SK-N-SH (cell line): ENCODE measurements at regions not wholly inside any gene's neighbourhood (a gene's known extent, or its start where the extent isn't known, plus 50 kb on each side); places are given as distances from the start of the nearest gene placed in this dataset.
A peak's percentile ranks its signal among the peaks of the same experiment; 100 is the strongest.
"Not testable (repeated sequence)": the region's sequence is repeated elsewhere in the genome, so short reads cannot be mapped to it uniquely, and the experiment has no call there.

ENCODE experiments used
- CTCF ChIA-PET: fragments of 300-600, 350-600 bp; formaldehyde crosslinking; extraction: SDS; loops from one replicate; lab custom pipeline; 2021; lab: Yijun Ruan, JAX
- POLR2A ChIA-PET: fragments of 350-600 bp; sonication (Branson Sonifier 250); formaldehyde crosslinking; extraction: SDS; loops from one replicate; lab custom pipeline; 2020; ENCODE audit warnings: antibody characterized with exemption, inconsistent platforms; lab: Yijun Ruan, JAX
- DNase-seq: peaks from one replicate; pipeline ENCODE4 v3.0.0; 2012
- H2AFZ ChIP-seq: fragments of 200-600 bp; sonication (generic); 2 replicates; pipeline ENCODE4 v1.8.1; 2016; ENCODE audit warnings: antibody characterized with exemption, mild to moderate bottlenecking, low read depth
- H3F3A ChIP-seq: fragments of 200-600 bp; sonication (generic); replicated peaks from 2 replicates; pipeline ENCODE3; 2016; ENCODE audit warnings: antibody characterized with exemption, mild to moderate bottlenecking; ENCODE audit not compliant: insufficient read depth
- H3K27ac ChIP-seq, 2 experiments: fragments of 200-500 bp in 1 of 2; fragments of 200-600 bp in 1 of 2; sonication (Bioruptor generic) in 1 of 2; sonication (generic), shearing (Covaris generic) in 1 of 2; 2 replicates each; pipeline versions ENCODE4 v1.5.1 to v1.6.1; 2014 to 2016; ENCODE audit warnings: low read depth in 2 of 2, inconsistent platforms in 1 of 2, low read length in 1 of 2, mild to moderate bottlenecking in 1 of 2, mixed read lengths in 1 of 2
- H3K27me3 ChIP-seq: fragments of 200-600 bp; sonication (generic), shearing (Covaris generic); 2 replicates; pipeline ENCODE4 v1.6.1; 2016; ENCODE audit warnings: mixed run types; ENCODE audit not compliant: insufficient read depth
- H3K36me3 ChIP-seq, 2 experiments: fragments of 200-500 bp in 1 of 2; fragments of 200-600 bp in 1 of 2; sonication (Bioruptor generic) in 1 of 2; sonication (generic) in 1 of 2; replicated peaks in 1 of 2; 2 replicates each; pipeline versions ENCODE3 to v1.5.1; 2014 to 2016; ENCODE audit warnings: low read length in 1 of 2, mild to moderate bottlenecking in 1 of 2; ENCODE audit not compliant: insufficient read depth in 2 of 2, control insufficient read depth in 1 of 2
- H3K4me1 ChIP-seq, 2 experiments: fragments of 200-500 bp in 1 of 2; fragments of 200-600 bp in 1 of 2; sonication (Bioruptor generic) in 1 of 2; sonication (generic), shearing (Covaris generic) in 1 of 2; 2 replicates each; pipeline versions ENCODE4 v1.5.1 to v1.6.1; 2014 to 2016; ENCODE audit warnings: low read depth in 1 of 2, low read length in 1 of 2, mixed run types in 1 of 2; ENCODE audit not compliant: insufficient read depth in 2 of 2, control insufficient read depth in 1 of 2
- H3K4me2 ChIP-seq: fragments of 200-600 bp; sonication (generic), shearing (Covaris generic); 2 replicates; pipeline ENCODE4 v1.6.1; 2017; ENCODE audit warnings: mixed run types
- H3K4me3 ChIP-seq, 2 experiments: fragments of 200-500 bp in 1 of 2; fragments of 200-600 bp in 1 of 2; sonication (Bioruptor generic) in 1 of 2; sonication (generic), shearing (Covaris generic) in 1 of 2; 2 replicates each; pipeline versions ENCODE4 v1.5.1 to v1.8.1; 2014 to 2016; ENCODE audit warnings: low read depth in 2 of 2, inconsistent platforms in 1 of 2, low read length in 1 of 2, mild to moderate bottlenecking in 1 of 2, mixed read lengths in 1 of 2, moderate library complexity in 1 of 2
- H3K79me2 ChIP-seq: fragments of 200-600 bp; sonication (generic); 2 replicates; pipeline ENCODE4 v1.8.1; 2017; ENCODE audit warnings: mild to moderate bottlenecking; ENCODE audit not compliant: insufficient read depth
- H3K9ac ChIP-seq: fragments of 200-600 bp; sonication (generic); 2 replicates; pipeline ENCODE4 v1.6.1; 2017; ENCODE audit warnings: mixed run types
- H3K9me2 ChIP-seq: fragments of 200-600 bp; sonication (generic); 2 replicates; pipeline ENCODE4 v1.6.1; 2017; ENCODE audit warnings: mixed run types
- H3K9me3 ChIP-seq: fragments of 200-600 bp; sonication (generic); 2 replicates; pipeline ENCODE4 v1.6.1; 2017; ENCODE audit warnings: mixed run types, mild to moderate bottlenecking, moderate library complexity
- H4K20me1 ChIP-seq: fragments of 200-600 bp; sonication (generic); 2 replicates; pipeline ENCODE4 v1.6.1; 2017; ENCODE audit warnings: mild to moderate bottlenecking, mixed run types; ENCODE audit not compliant: insufficient read depth
- CHD2 ChIP-seq: fragments of 150-350 bp; IDR thresholded peaks from 2 replicates; pipeline ENCODE4 v1.6.1; 2018; ENCODE audit warnings: low read length; ENCODE audit not compliant: partially characterized antibody
- CTCF ChIP-seq: fragments of 200-600 bp; sonication (generic); IDR thresholded peaks from 2 replicates; pipeline ENCODE4 v1.6.1; 2017; ENCODE audit warnings: antibody characterized with exemption, mild to moderate bottlenecking, moderate library complexity
- EP300 ChIP-seq, 2 experiments: IDR thresholded peaks; 2 replicates each; pipeline versions ENCODE4 v1.4.0 to v1.6.1; 2012; ENCODE audit warnings: borderline replicate concordance in 1 of 2, low read depth in 1 of 2, low read length in 1 of 2
- FOSL2 ChIP-seq: IDR thresholded peaks from 2 replicates; pipeline ENCODE4 v1.4.0; 2012; ENCODE audit warnings: low read depth, mild to moderate bottlenecking, moderate library complexity, borderline replicate concordance
- IRF3 ChIP-seq: fragments of 150-350 bp; IDR thresholded peaks from 2 replicates; pipeline ENCODE4 v1.6.1; 2016; ENCODE audit warnings: mild to moderate bottlenecking, low read depth, low read length
- JUND ChIP-seq: IDR thresholded peaks from 2 replicates; pipeline ENCODE4 v1.4.0; 2012
- MAX ChIP-seq: IDR thresholded peaks from 2 replicates; pipeline ENCODE4 v1.4.0; 2012; ENCODE audit warnings: low read depth
- PBX3 ChIP-seq: IDR thresholded peaks from 2 replicates; pipeline ENCODE4; 2012
- RCOR1 ChIP-seq: fragments of 150-350 bp; IDR thresholded peaks from 2 replicates; pipeline ENCODE4 v1.6.1; 2017; ENCODE audit warnings: antibody characterized with exemption, low read length
- RFX5 ChIP-seq: IDR thresholded peaks from 2 replicates; pipeline ENCODE4 v1.6.1; 2012; ENCODE audit warnings: mild to moderate bottlenecking, improper control_type of control experiment, low read length
- RXRA ChIP-seq: IDR thresholded peaks from 2 replicates; pipeline ENCODE4 v1.4.0; 2012; ENCODE audit warnings: low read depth, mild to moderate bottlenecking, borderline replicate concordance
- TAF1 ChIP-seq: IDR thresholded peaks from 2 replicates; pipeline ENCODE4 v1.6.1; 2012; ENCODE audit warnings: low read depth, mild to moderate bottlenecking, low read length, moderate library complexity, borderline replicate concordance
- TEAD4 ChIP-seq: IDR thresholded peaks from 2 replicates; pipeline ENCODE4 v1.4.0; 2012; ENCODE audit warnings: mild to moderate bottlenecking, borderline replicate concordance; ENCODE audit not compliant: insufficient read depth
- ZBTB33 ChIP-seq: IDR thresholded peaks from 2 replicates; pipeline ENCODE4 v1.4.0; 2012; ENCODE audit warnings: low read depth, borderline replicate concordance
- WGBS: methylation state at CpG from one replicate; pipeline ENCODE4 v1.1.6; 2017; ENCODE audit warnings: low lambda C conversion rate; 5-methylcytosine and 5-hydroxymethylcytosine counted together

- Histone ChIP-seq H3K79me2 (no peaks in the 10 kb centered on the region), H3K4me1 (peaks cover 0 to 6% of the 10 kb centered on the region in 2 experiments; a peak in 2 of 4 replicates), H3K27me3 (no peaks in the 10 kb centered on the region), H3K4me2 (no peak overlapping the region), H4K20me1 (no peaks in the 10 kb centered on the region), H3F3A (no peaks in the 10 kb centered on the region), H3K27ac (no peak overlapping the region), H3K9ac (no peak overlapping the region), H3K4me3 (no peak overlapping the region), H3K36me3 (no peaks in the 10 kb centered on the region), H3K9me3 (no peaks in the 10 kb centered on the region), H2AFZ (no peak overlapping the region), H3K9me2 (no peaks in the 10 kb centered on the region)
- CTCF ChIA-PET = interaction anchor here (1.5 to 1.8 kb wide), 4 partner anchors 11 to 470 kb away, joined by 6 to 9 read pairs (median 8); no protein-coding TSS in a partner anchor
- POLR2A ChIA-PET = no interaction called here
- peak; percentile 4 for DNase-seq
- 13% methylated on average over 1 of the region's 1 CpG for WGBS
- TF ChIP-seq CHD2 (peak; percentile 37), RCOR1 (no peak), PBX3 (peak; percentile 50; the same call in 1 of the 2 replicates), EP300 (IDR thresholded peaks at IDR 0.05; ENCODE audit: borderline replicate concordance in 1 of 2, low read depth in 1 of 2, low read length in 1 of 2) (0 out of 4 replicates have a peak, but pooled peaks of 1 of the 2 experiments have one; percentile 24), FOSL2 (no peak), IRF3 (no peak), RXRA (no peak), CTCF (no peak)
- TF ChIP-seq, all 33 proteins: peak for 3
These were observed 60.3 kb upstream of the DNAJC10 start for GRCh38 chr2:182655750-182656149.

- no peaks in the 10 kb centered on the region for H3K36me3 ChIP-seq
- no peak overlapping the region for H3K4me3 ChIP-seq
- no peaks in the 10 kb centered on the region for H3K79me2 ChIP-seq
- WGBS = 82% methylated on average over 1 of the region's 1 CpG
- POLR2A ChIA-PET = no interaction called here
- H4K20me1 ChIP-seq = no peaks in the 10 kb centered on the region
- H3K27ac ChIP-seq = no peak overlapping the region
- H3K9me2 ChIP-seq = no peaks in the 10 kb centered on the region
- no peaks in the 10 kb centered on the region for H3F3A ChIP-seq
- no peak overlapping the region for H3K9ac ChIP-seq
- TF ChIP-seq TAF1 (no peak), JUND (no peak), RCOR1 (no peak), TEAD4 (no peak), ZBTB33 (no peak), IRF3 (no peak), EP300 (IDR thresholded peaks at IDR 0.05; ENCODE audit: borderline replicate concordance in 1 of 2, low read depth in 1 of 2, low read length in 1 of 2) (no peak), RFX5 (no peak), MAX (no peak)
- TF ChIP-seq, all 33 proteins: peak for 0
- Histone ChIP-seq H2AFZ (no peak overlapping the region; the same call in 1 of the 2 replicates), H3K4me1 (no peaks in the 10 kb centered on the region), H3K27me3 (no peaks in the 10 kb centered on the region), H3K9me3 (no peaks in the 10 kb centered on the region), H3K4me2 (no peak overlapping the region)
- CTCF ChIA-PET = no interaction called here
- no peak for DNase-seq
These were observed 51.8 kb upstream of the DNAJC10 start for GRCh38 chr2:182664212-182664611.

GRCh38 chr2:182665500-182665899 lies 50.6 kb upstream of the DNAJC10 start:
- H3K27ac ChIP-seq, H3K79me2 ChIP-seq, H3K9me2 ChIP-seq, DNase-seq, H3F3A ChIP-seq, H3K9ac ChIP-seq, H3K4me2 ChIP-seq, H3K9me3 ChIP-seq, H3K27me3 ChIP-seq, H3K36me3 ChIP-seq, POLR2A ChIA-PET, H3K4me1 ChIP-seq, H3K4me3 ChIP-seq, H4K20me1 ChIP-seq, H2AFZ ChIP-seq: not testable (repeated sequence)
- WGBS = 86% methylated on average over 3 of the region's 3 CpGs
- CTCF ChIA-PET = interaction anchor here (1.0 to 2.2 kb wide), 2 partner anchors 14 to 315 kb away, joined by 3 to 12 read pairs; no protein-coding TSS in a partner anchor
